ENCODE measurements at regions not wholly inside any gene's neighbourhood (a gene's known extent, or its start where the extent isn't known, plus 50 kb on each side); places are given as distances from the start of the nearest gene placed in this dataset.
"Not testable (repeated sequence)": the region's sequence is repeated elsewhere in the genome, so short reads cannot be mapped to it uniquely, and the experiment has no call there.

DNA sequence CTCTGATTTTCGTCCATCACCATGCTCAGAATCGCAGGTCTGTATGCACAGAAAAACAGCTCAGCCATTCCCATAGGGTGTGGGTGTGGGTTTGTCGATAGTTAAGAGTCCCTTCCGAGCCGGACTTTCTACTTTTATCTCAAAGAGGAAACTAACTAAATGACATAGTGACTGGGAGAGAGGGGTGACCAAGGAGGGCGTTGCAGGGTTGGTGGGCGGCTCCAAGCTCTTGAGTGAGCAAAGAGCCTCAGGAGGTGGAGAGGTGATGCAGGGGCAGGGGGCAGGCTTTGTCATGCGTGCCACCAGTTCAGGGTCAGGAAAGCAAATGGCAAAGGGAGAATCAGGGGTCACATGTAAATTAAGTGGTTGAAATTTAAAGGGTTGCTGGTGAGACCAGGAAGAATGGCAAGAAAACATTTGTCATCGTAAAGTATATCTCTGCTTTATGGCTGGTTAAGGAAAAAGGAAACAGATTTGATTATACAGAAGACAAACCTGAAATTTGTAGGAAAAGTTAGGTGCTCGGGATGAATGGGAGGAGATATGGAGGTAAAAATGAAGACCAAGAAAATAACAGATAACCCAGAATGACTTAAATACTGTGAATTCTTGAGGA is 249.0 kb downstream of the SETD4 start:
- no peak for DNase-seq (ENCODE audit: low read depth, low spot score)

DNA sequence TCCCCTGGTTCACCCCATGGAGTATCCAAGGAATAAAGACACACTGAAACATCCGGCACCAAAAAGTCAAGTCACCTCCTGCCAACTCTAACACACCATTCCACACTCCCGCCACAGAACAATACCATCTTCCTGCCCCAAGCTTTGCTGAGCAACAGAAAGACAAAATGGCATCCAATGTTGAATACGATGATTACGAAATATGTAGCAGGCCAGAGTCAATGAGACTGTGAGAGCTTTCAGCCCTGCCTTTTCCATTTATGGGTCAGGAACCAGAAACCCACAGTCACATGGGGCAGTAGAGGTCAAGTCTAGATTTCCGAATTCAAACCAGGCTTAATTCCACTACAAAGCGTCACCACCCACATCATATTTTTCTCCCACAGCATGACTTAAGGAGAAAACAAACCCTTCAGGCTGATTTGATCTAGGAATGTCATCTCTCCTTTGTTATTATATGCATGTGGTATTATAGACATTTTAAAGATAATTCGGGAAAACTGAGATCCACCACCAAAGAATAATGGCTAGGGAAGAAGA is 249.8 kb downstream of the SETD4 start:
- DNase-seq (ENCODE audit: low read depth, low spot score): no peak

- DNase-seq (ENCODE audit: low read depth, low spot score): no peak
Observed at GRCh38 chr21:35801391-35801790, 258.9 kb downstream of the SETD4 start.

DNA sequence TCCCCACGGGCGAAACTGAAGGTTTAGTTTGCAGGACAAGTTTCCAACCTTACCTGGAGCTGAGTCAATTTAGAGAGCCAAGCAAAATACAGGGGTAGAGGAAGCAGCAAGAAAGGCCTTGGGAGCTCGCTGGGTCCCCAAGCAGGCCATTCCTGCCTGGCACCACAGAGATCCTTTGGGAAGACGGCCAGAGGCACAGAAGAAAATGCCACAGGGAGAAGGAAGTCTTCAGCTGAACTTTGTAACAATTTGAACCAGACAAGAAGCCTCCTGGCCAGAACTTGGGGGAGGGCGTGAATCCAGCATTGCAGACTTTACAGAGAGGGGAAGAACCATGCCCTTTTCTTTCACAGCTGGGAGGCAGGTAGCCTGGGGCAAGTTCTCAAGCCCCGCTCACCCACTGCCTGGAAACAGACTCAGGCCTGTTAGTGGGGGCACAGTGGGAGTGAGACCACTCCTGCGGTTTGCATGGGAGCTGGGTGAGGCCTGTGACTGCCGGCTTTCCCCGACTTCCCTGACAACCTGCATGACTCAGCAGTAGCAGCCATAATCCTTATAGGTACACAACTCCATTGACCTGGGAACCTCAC is 259.4 kb downstream of the SETD4 start:
- DNase-seq (ENCODE audit: low read depth, low spot score): not testable (repeated sequence)

GRCh38 chr21:35796844-35797243 is 263.5 kb downstream of the SETD4 start:
- DNase-seq (ENCODE audit: low read depth, low spot score): no peak

DNA sequence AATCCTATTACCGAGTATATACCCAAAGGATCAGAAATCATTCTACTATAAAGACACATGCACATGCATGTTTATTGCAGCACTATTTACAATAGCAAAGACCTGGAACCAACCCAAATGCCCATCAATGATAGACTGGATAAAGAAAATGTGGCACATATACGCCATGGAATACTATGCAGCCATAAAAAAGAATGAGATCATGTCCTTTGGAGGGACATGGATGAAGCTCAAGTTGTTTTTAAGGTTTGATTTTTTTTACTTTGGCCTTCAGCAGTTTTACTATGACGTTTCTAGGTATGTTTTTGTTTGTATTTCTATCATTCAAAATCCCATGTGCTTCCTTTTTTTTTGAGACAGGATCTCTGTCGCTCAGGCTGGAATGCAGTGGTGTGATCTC is 265.8 kb downstream of the SETD4 start:
- DNase-seq (ENCODE audit: low read depth, low spot score): not testable (repeated sequence)

DNA sequence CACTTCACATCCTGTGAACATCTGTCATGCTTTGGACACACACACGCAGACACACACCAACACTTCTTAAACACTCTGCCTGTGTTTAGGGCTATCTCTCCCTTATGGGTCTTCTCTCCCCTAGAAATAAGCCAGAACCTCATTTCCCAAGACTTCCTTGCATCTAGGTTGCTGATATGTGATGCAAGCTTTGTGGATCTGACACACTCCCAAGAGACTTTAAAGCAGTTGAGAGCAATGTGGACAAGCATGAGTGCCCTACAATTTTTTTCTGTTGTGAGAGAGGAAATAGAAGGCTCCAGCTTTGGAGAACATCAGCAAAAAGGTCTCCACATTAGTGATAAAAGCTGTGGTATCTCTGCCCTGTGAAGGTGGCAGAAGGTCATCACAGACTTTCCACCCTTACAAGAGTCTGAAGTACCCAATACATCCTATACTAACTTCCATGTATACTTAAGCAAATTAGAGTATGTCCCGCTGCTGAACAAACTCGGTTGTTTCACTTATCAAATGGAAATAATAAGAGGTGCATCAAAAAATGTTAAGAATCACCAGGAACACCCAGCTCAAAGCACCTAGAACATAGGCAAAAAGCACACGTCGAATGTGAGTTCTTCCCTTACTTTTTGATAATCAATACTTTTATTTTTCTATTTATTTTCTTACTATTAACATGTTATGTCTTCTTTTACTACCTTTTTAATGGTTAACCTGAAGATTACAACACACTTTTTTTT is 267.6 kb downstream of the SETD4 start:
- DNase-seq (ENCODE audit: low read depth, low spot score): no peak

DNA sequence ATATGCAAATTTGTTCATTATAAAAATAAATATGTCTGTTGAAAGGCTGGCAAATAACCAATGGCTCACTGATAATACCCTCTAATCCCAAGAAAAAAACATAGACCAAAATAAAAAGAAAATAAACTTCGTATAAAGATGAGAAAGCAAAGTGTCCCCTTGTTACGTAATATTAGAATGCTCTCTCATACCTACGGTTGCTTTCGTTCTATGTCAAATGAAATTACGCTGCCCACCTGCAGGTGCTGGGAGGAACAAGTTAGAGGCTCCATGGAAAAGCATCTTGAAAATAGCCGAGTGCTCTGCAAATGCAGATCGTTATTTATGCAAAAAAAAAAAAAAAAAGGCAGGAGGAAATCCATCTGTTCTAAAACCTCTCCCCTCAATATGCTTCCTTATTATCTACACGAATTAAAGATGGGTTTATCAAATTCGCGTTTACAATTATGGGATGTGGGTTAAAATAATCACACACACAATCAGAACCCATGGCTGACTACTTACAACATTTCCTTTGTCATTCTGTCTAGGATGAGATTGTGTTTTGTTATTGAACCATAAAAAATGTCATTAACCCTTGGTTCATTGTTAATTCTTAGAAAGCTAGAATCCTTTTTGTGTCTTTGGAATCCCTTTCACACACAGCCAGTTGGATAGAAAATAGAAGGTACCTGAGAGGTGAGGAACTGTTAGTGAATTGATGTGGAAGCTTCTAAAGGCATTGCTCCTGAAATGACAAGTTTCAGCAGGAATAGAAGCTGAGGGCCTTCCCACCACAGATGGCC is 268.6 kb downstream of the SETD4 start:
- DNase-seq (ENCODE audit: low read depth, low spot score): no peak

DNA sequence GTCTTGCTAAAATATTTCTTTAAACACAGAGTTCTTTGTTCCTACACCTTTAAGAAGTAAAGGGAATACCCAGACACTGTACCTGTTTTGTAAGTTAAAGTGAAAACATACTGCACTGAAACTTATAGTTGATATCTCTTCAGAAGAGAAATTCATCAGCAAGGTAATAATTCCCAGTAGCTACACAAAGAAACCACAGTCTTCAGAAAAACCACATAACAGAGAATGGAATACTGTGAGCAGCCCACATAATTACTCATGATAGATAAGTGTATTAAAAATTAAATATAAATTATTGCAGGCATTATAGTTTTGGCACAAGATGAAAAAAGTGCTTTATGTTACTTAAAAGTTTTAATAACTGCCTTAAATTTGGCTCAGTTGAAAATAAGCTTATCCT is 276.6 kb downstream of the SETD4 start:
- no peak for DNase-seq (ENCODE audit: low read depth, low spot score)

DNA sequence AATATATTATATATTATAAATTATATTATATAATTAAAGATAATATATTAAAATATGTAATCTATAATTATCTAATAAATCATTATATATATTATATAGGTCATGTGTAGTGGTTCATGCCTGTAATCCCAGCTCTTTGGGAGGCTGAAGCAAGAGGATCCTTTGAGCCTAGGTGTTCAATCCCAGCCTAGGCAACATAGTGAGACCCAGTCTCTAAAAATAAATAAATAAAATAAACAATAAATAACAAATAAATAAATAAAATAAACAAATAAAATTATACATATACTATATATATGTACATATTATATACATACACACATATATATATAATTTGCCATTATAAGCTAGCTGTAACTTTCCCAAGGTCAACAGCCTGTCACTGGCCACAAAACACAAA is 277.7 kb downstream of the SETD4 start:
- DNase-seq (ENCODE audit: low read depth, low spot score): no peak

- no peak for DNase-seq (ENCODE audit: low read depth, low spot score)
Observed at GRCh38 chr21:35780983-35781382, 279.3 kb downstream of the SETD4 start.

GRCh38 chr21:35779690-35780570 is 280.4 kb downstream of the SETD4 start:
- no peak for DNase-seq (ENCODE audit: low read depth, low spot score)

DNA sequence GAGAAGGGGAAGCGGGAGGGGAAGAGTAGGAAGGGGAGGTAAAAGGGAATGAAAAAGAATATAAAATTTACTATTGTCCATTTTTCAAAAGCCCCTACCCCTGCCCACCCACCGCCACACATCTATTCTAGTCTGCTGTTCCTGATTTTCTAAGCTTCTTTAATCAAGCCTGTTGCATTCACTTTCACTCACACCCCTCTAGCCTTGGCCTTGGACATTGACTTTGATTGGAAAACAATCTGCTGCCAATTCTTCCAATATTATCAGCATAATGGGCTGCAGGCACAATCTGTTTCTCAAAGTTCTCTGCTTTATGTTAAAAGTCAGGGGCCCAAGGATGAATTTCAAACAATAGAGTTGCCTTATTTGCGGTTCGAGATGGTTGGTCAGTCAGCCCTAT is 281.2 kb downstream of the SETD4 start:
- no peak for DNase-seq (ENCODE audit: low read depth, low spot score)

DNA sequence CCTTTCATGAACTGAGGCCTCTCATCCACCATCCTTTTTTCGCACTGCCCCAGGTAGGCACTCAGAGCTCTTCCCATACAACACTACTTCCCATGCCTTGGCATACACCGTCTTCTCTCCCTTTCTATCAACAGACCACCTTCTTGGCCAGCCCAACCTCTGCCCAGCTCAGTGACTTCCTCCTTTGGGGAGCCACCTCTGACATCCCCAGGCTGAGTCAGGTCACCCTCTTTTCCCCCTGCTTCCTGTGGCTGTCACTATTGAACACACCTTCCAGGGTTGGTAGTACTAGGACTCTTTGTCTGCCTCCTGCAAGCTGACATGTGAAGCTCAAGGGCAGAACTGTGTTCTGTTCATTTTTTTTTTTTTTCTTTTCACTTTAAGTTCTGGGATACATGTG is 283.2 kb downstream of the SETD4 start:
- DNase-seq (ENCODE audit: low read depth, low spot score): no peak

GRCh38 chr21:35775778-35776544 is 284.4 kb downstream of the SETD4 start:
- no peak for DNase-seq (ENCODE audit: low read depth, low spot score)

GRCh38 chr21:35770101-35770945 is 290.0 kb downstream of the SETD4 start:
- no peak for DNase-seq (ENCODE audit: low read depth, low spot score)

DNA sequence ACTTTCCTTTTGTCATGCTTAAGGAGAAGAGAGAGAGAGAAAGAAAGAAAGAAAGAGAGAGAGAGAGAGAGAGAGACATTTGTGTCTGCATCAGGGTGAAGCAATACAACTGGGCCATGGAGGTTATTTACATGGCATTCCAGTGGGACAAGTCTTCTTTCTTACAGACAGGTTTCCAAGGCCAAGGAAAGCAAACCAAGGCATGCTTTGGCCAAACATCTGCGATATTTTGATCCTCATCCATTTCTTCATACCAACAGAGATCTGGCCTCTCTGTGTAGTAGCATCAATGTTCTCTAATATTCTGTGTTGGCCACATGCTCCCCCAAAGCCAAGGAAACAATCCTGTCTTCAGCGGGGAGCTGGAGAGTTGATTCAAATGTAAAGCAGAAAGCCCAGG is 292.1 kb downstream of the SETD4 start:
- DNase-seq (ENCODE audit: low read depth, low spot score): no peak

DNA sequence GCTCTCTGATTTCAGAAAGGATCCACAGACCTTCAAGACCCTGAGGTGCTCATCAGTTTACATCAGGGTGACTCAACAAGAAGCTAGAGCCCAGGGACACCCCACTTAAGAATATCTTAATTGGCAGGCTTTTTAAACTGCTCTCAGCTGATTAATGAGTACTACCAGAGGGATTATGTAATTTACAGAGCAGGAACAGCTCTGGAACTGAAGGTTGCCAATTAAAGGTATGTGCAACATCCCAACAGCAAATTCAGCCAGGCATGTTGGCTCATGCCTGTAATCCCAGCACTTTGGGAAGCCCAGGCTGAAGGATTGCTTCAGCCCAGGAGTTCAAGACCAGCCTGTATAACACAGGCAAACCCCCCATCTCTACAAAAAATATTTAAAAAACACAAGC is 295.7 kb downstream of the SETD4 start:
- no peak for DNase-seq (ENCODE audit: low read depth, low spot score)

- no peak for DNase-seq (ENCODE audit: low read depth, low spot score)
Observed at GRCh38 chr21:35764077-35764476, 296.2 kb downstream of the SETD4 start.

All from pulmonary artery endothelial cell (primary cell).